ENCODE measurements at regions not wholly inside any gene's neighbourhood (a gene's known extent, or its start where the extent isn't known, plus 50 kb on each side); places are given as distances from the start of the nearest gene placed in this dataset.

DNA sequence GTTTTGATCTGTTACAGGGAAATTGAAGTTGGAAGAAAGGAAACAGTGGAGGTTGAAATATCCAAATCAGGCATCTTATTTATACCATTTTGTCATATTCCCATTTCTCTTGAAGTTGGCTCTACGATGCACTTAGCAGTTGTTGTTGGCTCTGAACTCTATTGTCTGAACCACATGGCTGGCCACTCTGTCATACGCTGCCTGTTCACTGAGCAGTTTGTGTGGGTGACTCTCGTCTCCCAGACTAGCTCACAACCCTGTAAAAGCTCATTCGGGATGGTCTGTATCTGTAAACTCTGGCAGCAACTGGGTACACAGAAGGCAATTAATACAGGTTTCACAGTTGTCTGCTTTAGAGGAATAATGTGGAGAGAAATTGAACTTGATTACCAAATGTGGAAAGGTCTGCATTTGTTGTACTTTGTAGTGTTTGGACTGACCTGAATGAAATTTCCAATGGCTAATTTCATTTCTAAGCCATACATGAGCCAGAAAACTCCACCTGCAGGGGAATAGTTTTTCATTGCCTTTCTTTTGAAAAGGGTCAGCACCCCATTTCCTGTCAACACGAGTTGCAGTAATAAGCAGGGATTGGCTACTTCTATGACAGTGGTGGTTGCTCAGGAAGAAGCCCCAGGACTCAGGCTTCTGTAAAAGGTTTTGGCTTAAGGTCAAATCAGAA is 378.2 kb downstream of the OSR1 start:
- no peak for DNase-seq (ENCODE audit: low spot score)
- TF ChIP-seq, protein P1, sequence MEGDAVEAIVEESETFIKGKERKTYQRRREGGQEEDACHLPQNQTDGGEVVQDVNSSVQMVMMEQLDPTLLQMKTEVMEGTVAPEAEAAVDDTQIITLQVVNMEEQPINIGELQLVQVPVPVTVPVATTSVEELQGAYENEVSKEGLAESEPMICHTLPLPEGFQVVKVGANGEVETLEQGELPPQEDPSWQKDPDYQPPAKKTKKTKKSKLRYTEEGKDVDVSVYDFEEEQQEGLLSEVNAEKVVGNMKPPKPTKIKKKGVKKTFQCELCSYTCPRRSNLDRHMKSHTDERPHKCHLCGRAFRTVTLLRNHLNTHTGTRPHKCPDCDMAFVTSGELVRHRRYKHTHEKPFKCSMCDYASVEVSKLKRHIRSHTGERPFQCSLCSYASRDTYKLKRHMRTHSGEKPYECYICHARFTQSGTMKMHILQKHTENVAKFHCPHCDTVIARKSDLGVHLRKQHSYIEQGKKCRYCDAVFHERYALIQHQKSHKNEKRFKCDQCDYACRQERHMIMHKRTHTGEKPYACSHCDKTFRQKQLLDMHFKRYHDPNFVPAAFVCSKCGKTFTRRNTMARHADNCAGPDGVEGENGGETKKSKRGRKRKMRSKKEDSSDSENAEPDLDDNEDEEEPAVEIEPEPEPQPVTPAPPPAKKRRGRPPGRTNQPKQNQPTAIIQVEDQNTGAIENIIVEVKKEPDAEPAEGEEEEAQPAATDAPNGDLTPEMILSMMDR (IDR thresholded peaks at IDR 0.05; ENCODE audit: extremely low read depth, insufficient read depth, missing control alignments) = no peak
- in situ Hi-C loops (cut with MboI; ENCODE audit: low pct_unique_long_range_greater_than_20kb, low sequenced_read_pairs, unreplicated experiment) = no loop called here

DNA sequence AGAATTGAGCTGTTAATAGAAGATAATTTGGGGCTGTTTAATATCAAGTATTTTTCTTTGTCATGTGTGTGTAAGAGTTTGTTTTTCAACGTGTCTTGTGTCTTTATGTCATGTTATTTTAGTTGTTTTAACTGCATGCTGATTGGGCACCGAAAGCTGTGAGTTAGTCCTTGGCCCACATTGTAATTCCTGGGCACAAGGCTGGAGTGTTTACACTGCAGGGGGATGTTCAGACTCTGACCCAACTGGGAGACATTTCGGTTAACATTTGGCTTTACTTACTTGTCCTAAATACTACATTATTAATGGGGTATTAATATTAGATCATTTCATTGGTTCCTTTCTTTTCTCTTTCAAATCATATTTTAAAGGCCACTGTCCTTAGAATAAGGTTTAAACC is 381.0 kb downstream of the OSR1 start:
- in situ Hi-C loops (cut with MboI; ENCODE audit: low pct_unique_long_range_greater_than_20kb, low sequenced_read_pairs, unreplicated experiment) = no loop called here
- TF ChIP-seq, protein P1 (IDR thresholded peaks at IDR 0.05; ENCODE audit: extremely low read depth, insufficient read depth, missing control alignments) = no peak
- DNase-seq (ENCODE audit: low spot score) = no peak

DNA sequence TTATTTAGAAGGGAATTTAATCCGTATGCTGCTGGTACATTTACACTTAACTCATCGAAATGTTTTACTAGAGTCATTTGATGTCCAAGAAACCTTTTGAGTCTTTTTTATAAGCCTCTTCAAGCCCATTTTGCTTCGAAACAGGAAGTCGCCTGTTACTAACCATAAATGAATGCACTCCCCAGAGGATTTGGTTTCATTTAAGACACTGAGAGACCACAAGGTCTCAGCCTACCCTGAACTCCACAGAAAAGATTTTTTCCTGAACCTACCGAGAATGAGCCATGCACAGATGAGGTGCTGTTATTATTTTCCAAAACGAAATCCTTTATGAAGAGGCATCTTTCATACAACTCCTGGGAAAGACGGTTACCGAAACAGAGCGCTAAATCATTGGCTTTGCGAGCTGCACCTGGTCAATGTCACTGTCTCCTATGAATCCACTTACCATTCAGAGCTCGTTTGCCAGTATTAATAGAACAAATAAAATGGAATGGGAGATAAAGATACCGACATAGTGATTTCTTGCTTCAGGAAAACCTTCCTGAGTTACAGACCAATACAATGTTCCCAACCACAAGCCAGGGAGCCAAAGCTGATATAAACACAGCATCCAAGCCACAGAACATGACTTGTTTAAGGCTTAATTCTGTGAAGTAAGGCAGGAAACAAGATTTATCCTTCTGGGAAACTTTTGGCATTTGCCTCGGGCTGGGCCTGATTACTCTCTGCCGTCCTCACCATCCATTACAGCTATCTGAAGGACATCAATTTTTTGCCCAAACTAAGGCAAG is 382.1 kb downstream of the OSR1 start:
- in situ Hi-C loops (cut with MboI; ENCODE audit: low pct_unique_long_range_greater_than_20kb, low sequenced_read_pairs, unreplicated experiment) = no loop called here
- DNase-seq (ENCODE audit: low spot score) = no peak
- TF ChIP-seq, protein P1 (IDR thresholded peaks at IDR 0.05; ENCODE audit: extremely low read depth, insufficient read depth, missing control alignments) = no peak

DNA sequence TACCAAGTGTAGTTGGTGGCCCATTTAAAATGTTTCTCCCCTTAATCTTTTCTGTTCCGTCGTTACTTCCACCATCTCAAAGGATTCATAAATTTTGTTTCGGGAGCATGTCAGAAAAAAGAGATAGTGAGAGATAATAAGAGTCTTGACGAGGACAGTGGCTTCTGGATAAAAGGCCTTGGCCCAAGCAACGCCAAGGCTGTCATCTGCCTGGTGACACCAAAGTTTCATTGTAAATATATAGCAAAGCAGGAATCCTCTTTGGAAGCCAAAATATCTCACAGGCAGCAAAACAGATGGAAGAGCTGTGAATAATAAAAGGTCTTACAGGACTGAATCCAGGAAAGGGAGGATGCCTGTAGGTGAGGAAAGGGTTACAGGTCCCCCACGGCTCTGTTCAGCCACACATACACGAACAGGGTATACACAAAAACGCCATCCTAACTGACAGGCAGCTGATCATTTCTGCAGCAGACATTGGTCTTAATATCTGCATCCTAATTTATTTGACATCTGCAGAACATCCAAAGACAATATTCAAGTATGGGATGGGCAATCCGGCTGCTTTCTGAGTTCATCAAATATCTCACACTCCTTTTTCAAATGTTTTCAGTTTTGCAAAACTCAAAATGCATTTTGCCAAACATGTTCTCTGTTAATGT is 382.8 kb downstream of the OSR1 start:
- TF ChIP-seq, protein P1 (IDR thresholded peaks at IDR 0.05; ENCODE audit: extremely low read depth, insufficient read depth, missing control alignments) = no peak
- no peak for DNase-seq (ENCODE audit: low spot score)
- in situ Hi-C loops (cut with MboI; ENCODE audit: low pct_unique_long_range_greater_than_20kb, low sequenced_read_pairs, unreplicated experiment) = no loop called here

DNA sequence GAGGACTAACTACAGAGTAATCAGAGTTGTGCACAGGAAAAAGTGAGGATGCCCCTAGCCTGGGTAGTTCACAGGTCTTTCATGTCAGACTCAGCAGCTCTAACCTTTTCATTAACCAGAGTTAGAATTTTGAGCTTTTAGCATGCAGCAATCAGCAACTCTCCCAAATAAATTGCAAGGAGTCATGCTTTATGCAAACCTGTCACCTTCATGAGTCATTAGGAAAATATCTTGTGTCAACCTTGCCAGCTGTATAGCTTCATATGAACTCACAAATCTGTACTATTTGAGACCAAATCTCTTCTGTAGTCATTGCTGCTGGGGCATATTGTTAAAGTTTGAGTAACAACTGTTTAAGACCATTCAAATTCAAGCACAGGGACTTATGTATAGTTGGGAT is 382.3 kb upstream of the NT5C1B start:
- DNase-seq (ENCODE audit: low spot score) = no peak
- in situ Hi-C loops (cut with MboI; ENCODE audit: low pct_unique_long_range_greater_than_20kb, low sequenced_read_pairs, unreplicated experiment) = no loop called here

DNA sequence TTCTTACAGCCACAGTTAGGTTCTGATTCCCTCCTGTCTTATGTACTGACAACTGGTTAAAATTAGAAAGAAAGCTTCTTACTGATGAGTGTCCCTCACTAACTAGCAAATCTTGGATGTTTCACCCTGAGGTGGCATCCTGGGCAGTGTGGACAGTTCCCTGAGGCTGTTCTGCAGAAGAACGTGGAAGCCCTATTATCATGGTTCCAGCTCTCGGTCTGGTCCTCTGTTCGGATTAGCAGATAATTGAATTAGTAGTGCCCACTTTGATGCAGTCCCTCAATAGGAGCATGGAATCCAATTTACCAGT is 381.7 kb upstream of the NT5C1B start:
- in situ Hi-C loops (cut with MboI; ENCODE audit: low pct_unique_long_range_greater_than_20kb, low sequenced_read_pairs, unreplicated experiment) = no loop called here
- DNase-seq (ENCODE audit: low spot score) = no peak
- TF ChIP-seq, protein P1 (IDR thresholded peaks at IDR 0.05; ENCODE audit: extremely low read depth, insufficient read depth, missing control alignments) = no peak

More for the DNA sequence above, 382.3 kb upstream of the NT5C1B start:
- TF ChIP-seq, protein P1 (IDR thresholded peaks at IDR 0.05; ENCODE audit: extremely low read depth, insufficient read depth, missing control alignments) = no peak
